Fibroblast of lung (primary cell): ENCODE measurements at regions not wholly inside any gene's neighbourhood (a gene's known extent, or its start where the extent isn't known, plus 50 kb on each side); places are given as distances from the start of the nearest gene placed in this dataset.

Experiments
- EZH2 ChIP-seq: IDR thresholded peaks from 2 replicates; pipeline ENCODE4 v1.5.1; 2012; ENCODE audit warnings: low read length, control low read depth, mild to moderate bottlenecking; ENCODE audit errors: missing control alignments
- TF ChIP-seq, protein P1 (sequence below), 2 donors: IDR thresholded peaks in 1 of 2; conservative IDR thresholded peaks in 1 of 2; 1 replicate in 1 of 2; 2 replicates in 1 of 2; pipeline ENCODE4 v1.5.1; 2011 to 2012; ENCODE audit warnings: low read length in 2 of 2, control low read depth in 1 of 2, inconsistent platforms in 1 of 2, low read depth in 1 of 2, mild to moderate bottlenecking in 1 of 2

- TF ChIP-seq, protein P1, sequence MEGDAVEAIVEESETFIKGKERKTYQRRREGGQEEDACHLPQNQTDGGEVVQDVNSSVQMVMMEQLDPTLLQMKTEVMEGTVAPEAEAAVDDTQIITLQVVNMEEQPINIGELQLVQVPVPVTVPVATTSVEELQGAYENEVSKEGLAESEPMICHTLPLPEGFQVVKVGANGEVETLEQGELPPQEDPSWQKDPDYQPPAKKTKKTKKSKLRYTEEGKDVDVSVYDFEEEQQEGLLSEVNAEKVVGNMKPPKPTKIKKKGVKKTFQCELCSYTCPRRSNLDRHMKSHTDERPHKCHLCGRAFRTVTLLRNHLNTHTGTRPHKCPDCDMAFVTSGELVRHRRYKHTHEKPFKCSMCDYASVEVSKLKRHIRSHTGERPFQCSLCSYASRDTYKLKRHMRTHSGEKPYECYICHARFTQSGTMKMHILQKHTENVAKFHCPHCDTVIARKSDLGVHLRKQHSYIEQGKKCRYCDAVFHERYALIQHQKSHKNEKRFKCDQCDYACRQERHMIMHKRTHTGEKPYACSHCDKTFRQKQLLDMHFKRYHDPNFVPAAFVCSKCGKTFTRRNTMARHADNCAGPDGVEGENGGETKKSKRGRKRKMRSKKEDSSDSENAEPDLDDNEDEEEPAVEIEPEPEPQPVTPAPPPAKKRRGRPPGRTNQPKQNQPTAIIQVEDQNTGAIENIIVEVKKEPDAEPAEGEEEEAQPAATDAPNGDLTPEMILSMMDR (conservative IDR thresholded peaks at IDR 0.05 in 1 of 2, IDR thresholded peaks at IDR 0.05 in 1 of 2; ENCODE audit: low read depth in 1 of 2, low read length in 2 of 2): no peak
- no peak for TF ChIP-seq EZH2
These were observed 50.7 kb upstream of the SIAH1 start for GRCh38 chr16:48435906-48436305.
